Panc1 (cell line): ENCODE measurements at regions not wholly inside any gene's neighbourhood (a gene's known extent, or its start where the extent isn't known, plus 50 kb on each side); places are given as distances from the start of the nearest gene placed in this dataset.

Source experiments
- ATAC-seq: fragments of 200-7000 bp; cut with Tn5 transposase; 2 replicates; pipeline ENCODE4 v1.9.1; 2020; ENCODE audit warnings: mild to moderate bottlenecking, moderate library complexity
- BruUV-seq: library from RNA; stranded (reverse); fragments of 400-500 nt; replicated peaks from 2 replicates; lab custom pipeline; 2021; lab: Mats Ljungman, UMichigan
- CTCF ChIA-PET: fragments of 300-600 bp; sonication (Branson Sonifier 250); formaldehyde crosslinking; loops from one replicate; lab custom pipeline; 2022; ENCODE audit warnings: antibody characterized with exemption; lab: Charles Lee
- POLR2A ChIA-PET: fragments of 300-600 bp; sonication (Branson Sonifier 250); formaldehyde crosslinking; loops from one replicate; lab custom pipeline; 2022; ENCODE audit warnings: antibody characterized with exemption; lab: Charles Lee
- DNase-seq: peaks from one replicate; pipeline ENCODE4 v3.0.0-alpha.2; 2010; ENCODE audit warnings: low read depth, low spot score
- H3K27ac ChIP-seq: 2 replicates; pipeline ENCODE4 v1.5.1; 2011; ENCODE audit warnings: mild to moderate bottlenecking, low read length, inconsistent platforms
- H3K27me3 ChIP-seq: fragments of 200-500 bp; sonication (Bioruptor generic); 2 replicates; pipeline ENCODE4 v1.6.0; 2014; ENCODE audit warnings: low read length, inconsistent platforms; ENCODE audit not compliant: control insufficient read depth, insufficient read depth
- H3K36me3 ChIP-seq: fragments of 200-500 bp; sonication (Bioruptor generic); 2 replicates; pipeline ENCODE4 v1.5.1; 2014; ENCODE audit warnings: inconsistent platforms, mild to moderate bottlenecking, low read length, moderate library complexity; ENCODE audit not compliant: control insufficient read depth, insufficient read depth
- H3K4me1 ChIP-seq: 2 replicates; pipeline ENCODE4 v1.5.1; 2011; ENCODE audit warnings: inconsistent platforms, mild to moderate bottlenecking, low read length, moderate library complexity; ENCODE audit not compliant: control insufficient read depth, insufficient read depth
- H3K4me3 ChIP-seq, 2 experiments: 2 replicates each; pipeline ENCODE4 v1.5.1; 2011 to 2012; ENCODE audit warnings: low read depth in 2 of 2, low read length in 2 of 2, mild to moderate bottlenecking in 2 of 2, inconsistent platforms in 1 of 2, moderate library complexity in 1 of 2
- H3K9me3 ChIP-seq: fragments of 200-500 bp; sonication (Bioruptor generic); 2 replicates; pipeline ENCODE4 v1.5.1; 2014; ENCODE audit warnings: low read depth, mild to moderate bottlenecking, inconsistent platforms, low read length, moderate library complexity; ENCODE audit not compliant: control insufficient read depth, insufficient read depth
- CTCF ChIP-seq: fragments of 450-650 bp; IDR thresholded peaks from 2 replicates; pipeline ENCODE4 v1.5.1; 2017; ENCODE audit warnings: mild to moderate bottlenecking
- POLR2AphosphoS5 ChIP-seq: IDR thresholded peaks from 2 replicates; pipeline ENCODE4 v1.6.1; 2012; ENCODE audit warnings: mild to moderate bottlenecking, low read depth, low read length, moderate library complexity
- REST ChIP-seq, 2 experiments: IDR thresholded peaks; 2 replicates each; pipeline ENCODE4 v1.6.1; 2011 to 2012; ENCODE audit warnings: low read depth in 2 of 2, control low read depth in 1 of 2, low read length in 1 of 2, mild to moderate bottlenecking in 1 of 2, moderate library complexity in 1 of 2; ENCODE audit not compliant: insufficient read depth in 1 of 2
- SIN3A ChIP-seq: IDR thresholded peaks from 2 replicates; pipeline ENCODE4 v1.6.1; 2012; ENCODE audit warnings: low read depth, mild to moderate bottlenecking, low read length, moderate library complexity, borderline replicate concordance; ENCODE audit not compliant: insufficient read depth
- TCF7L2 ChIP-seq: IDR thresholded peaks from 2 replicates; pipeline ENCODE4 v1.6.1; 2011; ENCODE audit warnings: mild to moderate bottlenecking, low read depth, low read length, inconsistent platforms
- in situ Hi-C: cut with HindIII; loops from 2 replicates; pipeline ENCODE4 v1.10.0; 2016; ENCODE audit warnings: low sequenced_read_pairs, low pct_unique_long_range_greater_than_20kb
- intact Hi-C: fragments of 100-400 bp; cut with micrococcal nuclease; formaldehyde crosslinking; loops from one replicate; pipeline ENCODE4 v1.10.0; 2022; ENCODE audit not compliant: unreplicated experiment

GRCh38 chr6:40287296-40287850 is 299.8 kb downstream of the LRFN2 start:
- ChIA-PET CTCF (no interaction called here), POLR2A (no interaction called here)
- in situ Hi-C loops, result no loop called here
- DNase-seq (no peak), ATAC-seq (no peak)
- Histone ChIP-seq H3K4me3 (no peak overlapping the region), H3K27ac (no peak overlapping the region), H3K4me1 (no peaks in the 10 kb centered on the region), H3K27me3 (peaks cover 3% of the 10 kb centered on the region), H3K9me3 (no peaks in the 10 kb centered on the region), H3K36me3 (no peaks in the 10 kb centered on the region)
- BruUV-seq, result no TSS peak
- intact Hi-C loops, result no loop called here
- no peak for TF ChIP-seq SIN3A
- TF ChIP-seq TCF7L2, result no peak
- no peak for TF ChIP-seq POLR2AphosphoS5
- no peak for TF ChIP-seq REST (IDR thresholded peaks at IDR 0.05; ENCODE audit: insufficient read depth in 1 of 2, low read depth in 2 of 2, low read length in 1 of 2)
- no peak for TF ChIP-seq CTCF

- in situ Hi-C loops (no loop called here), intact Hi-C loops (no loop called here)
- TF ChIP-seq REST (IDR thresholded peaks at IDR 0.05; ENCODE audit: insufficient read depth in 1 of 2, low read depth in 2 of 2, low read length in 1 of 2) (no peak), POLR2AphosphoS5 (no peak), TCF7L2 (no peak), CTCF (no peak), SIN3A (no peak)
- Histone ChIP-seq H3K27ac (no peak overlapping the region), H3K36me3 (no peaks in the 10 kb centered on the region), H3K4me3 (no peak overlapping the region), H3K27me3 (peaks cover 3% of the 10 kb centered on the region), H3K4me1 (no peaks in the 10 kb centered on the region), H3K9me3 (no peaks in the 10 kb centered on the region)
- BruUV-seq, result no TSS peak
- ChIA-PET POLR2A (no interaction called here), CTCF (no interaction called here)
- DNase-seq (no peak), ATAC-seq (no peak)
Observed at GRCh38 chr6:40286721-40287120, 300.4 kb downstream of the LRFN2 start.
